Neutrophil (primary cell): ENCODE measurements at regions not wholly inside any gene's neighbourhood (a gene's known extent, or its start where the extent isn't known, plus 50 kb on each side); places are given as distances from the start of the nearest gene placed in this dataset.

Experiments used
- H3K27ac ChIP-seq: fragments of 200-600 bp; sonication (generic); 2 replicates; pipeline ENCODE4 v1.5.1; 2016; ENCODE audit warnings: mild to moderate bottlenecking, moderate library complexity
- H3K27me3 ChIP-seq: fragments of 200-600 bp; sonication (generic); 2 replicates; pipeline ENCODE4 v1.6.0; 2016; ENCODE audit warnings: mild to moderate bottlenecking
- H3K36me3 ChIP-seq: fragments of 200-600 bp; sonication (generic); 2 replicates; pipeline ENCODE4 v1.5.1; 2017
- H3K4me1 ChIP-seq, 2 experiments: fragments of 200-600 bp in 1 of 2; sonication (generic) in 1 of 2; 1 replicate in 1 of 2; 2 replicates in 1 of 2; pipeline versions ENCODE4 v1.5.1 to v1.6.1; 2013 to 2016; ENCODE audit warnings: low read depth in 1 of 2, low read length in 1 of 2, mild to moderate bottlenecking in 1 of 2, moderate library complexity in 1 of 2; ENCODE audit not compliant: control insufficient read depth in 1 of 2, insufficient read depth in 1 of 2
- H3K4me3 ChIP-seq, 2 experiments: fragments of 200-600 bp in 1 of 2; sonication (generic) in 1 of 2; 1 replicate in 1 of 2; 2 replicates in 1 of 2; pipeline ENCODE4 v1.5.1; 2013 to 2016; ENCODE audit warnings: low read depth in 1 of 2, low read length in 1 of 2, mild to moderate bottlenecking in 1 of 2, moderate library complexity in 1 of 2
- H3K9me3 ChIP-seq: fragments of 200-600 bp; sonication (generic); 2 replicates; pipeline ENCODE4 v1.5.1; 2016
- TF ChIP-seq, protein P1 (sequence below): fragments of 200-600 bp; sonication (generic); IDR thresholded peaks from 2 replicates; pipeline ENCODE4 v1.5.1; 2016; ENCODE audit warnings: antibody characterized with exemption

GRCh38 chr5:165574100-165574499, 2068.7 kb downstream of the MAT2B start:
- TF ChIP-seq, protein P1, sequence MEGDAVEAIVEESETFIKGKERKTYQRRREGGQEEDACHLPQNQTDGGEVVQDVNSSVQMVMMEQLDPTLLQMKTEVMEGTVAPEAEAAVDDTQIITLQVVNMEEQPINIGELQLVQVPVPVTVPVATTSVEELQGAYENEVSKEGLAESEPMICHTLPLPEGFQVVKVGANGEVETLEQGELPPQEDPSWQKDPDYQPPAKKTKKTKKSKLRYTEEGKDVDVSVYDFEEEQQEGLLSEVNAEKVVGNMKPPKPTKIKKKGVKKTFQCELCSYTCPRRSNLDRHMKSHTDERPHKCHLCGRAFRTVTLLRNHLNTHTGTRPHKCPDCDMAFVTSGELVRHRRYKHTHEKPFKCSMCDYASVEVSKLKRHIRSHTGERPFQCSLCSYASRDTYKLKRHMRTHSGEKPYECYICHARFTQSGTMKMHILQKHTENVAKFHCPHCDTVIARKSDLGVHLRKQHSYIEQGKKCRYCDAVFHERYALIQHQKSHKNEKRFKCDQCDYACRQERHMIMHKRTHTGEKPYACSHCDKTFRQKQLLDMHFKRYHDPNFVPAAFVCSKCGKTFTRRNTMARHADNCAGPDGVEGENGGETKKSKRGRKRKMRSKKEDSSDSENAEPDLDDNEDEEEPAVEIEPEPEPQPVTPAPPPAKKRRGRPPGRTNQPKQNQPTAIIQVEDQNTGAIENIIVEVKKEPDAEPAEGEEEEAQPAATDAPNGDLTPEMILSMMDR, result no peak
- no peak overlapping the region for H3K27ac ChIP-seq

GRCh38 chr5:165576678-165577275, 2071.4 kb downstream of the MAT2B start:
- TF ChIP-seq, protein P1, result no peak
- H3K36me3 ChIP-seq, result no peaks in the 10 kb centered on the region
- no peak overlapping the region for H3K27ac ChIP-seq
- H3K4me3 ChIP-seq, result no peak overlapping the region
- H3K4me1 ChIP-seq, result no peaks in the 10 kb centered on the region
- no peaks in the 10 kb centered on the region for H3K9me3 ChIP-seq
- no peaks in the 10 kb centered on the region for H3K27me3 ChIP-seq

More at GRCh38 chr5:165574100-165574499, 2068.7 kb downstream of the MAT2B start:
- Histone ChIP-seq H3K36me3 (no peaks in the 10 kb centered on the region), H3K27me3 (no peaks in the 10 kb centered on the region), H3K9me3 (no peaks in the 10 kb centered on the region), H3K4me1 (no peaks in the 10 kb centered on the region), H3K4me3 (no peak overlapping the region)

DNA sequence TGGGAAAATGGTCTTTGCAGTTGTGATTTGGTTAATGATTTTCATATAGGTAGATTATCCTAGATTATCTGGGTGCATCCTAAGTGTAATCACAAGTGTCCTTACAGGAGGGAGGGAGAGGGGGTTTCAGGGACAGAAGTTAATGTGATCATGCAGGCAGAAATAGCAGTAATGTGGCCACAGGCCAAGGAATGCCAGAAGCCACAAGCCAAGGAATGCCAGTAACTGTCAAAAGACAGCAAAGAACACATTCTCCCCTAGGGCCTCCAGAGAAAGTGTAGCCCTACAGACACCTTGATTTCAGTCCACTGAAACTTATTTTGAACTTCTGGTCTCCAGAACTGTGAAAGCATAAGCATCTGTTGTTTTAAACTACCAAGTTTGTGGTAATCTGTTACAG, 2074.5 kb downstream of the MAT2B start:
- H3K27ac ChIP-seq, result no peak overlapping the region
- H3K4me1 ChIP-seq, result no peaks in the 10 kb centered on the region
- H3K9me3 ChIP-seq, result no peaks in the 10 kb centered on the region
- no peak overlapping the region for H3K4me3 ChIP-seq
- TF ChIP-seq, protein P1, result no peak
- no peaks in the 10 kb centered on the region for H3K36me3 ChIP-seq
- no peaks in the 10 kb centered on the region for H3K27me3 ChIP-seq

DNA sequence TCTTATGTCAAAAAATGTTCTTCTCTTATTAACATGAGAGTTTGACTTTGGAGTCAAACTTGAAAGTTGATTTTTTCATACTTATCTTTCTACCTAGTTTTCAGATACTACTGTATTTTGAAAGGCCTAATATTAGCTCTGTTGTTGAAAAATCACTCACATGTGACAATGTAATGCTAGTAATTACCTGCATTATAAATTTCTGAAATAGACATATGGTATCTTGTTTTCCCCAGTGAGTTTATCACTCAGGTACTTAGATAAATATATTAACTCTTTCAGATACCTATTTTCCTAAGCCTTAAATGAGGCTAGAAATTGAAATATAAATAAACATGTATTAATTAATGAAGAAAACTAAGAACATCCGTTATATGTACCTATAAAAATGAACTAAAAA, 2089.3 kb downstream of the MAT2B start:
- no peaks in the 10 kb centered on the region for H3K36me3 ChIP-seq
- H3K4me3 ChIP-seq, result no peak overlapping the region
- H3K27ac ChIP-seq, result no peak overlapping the region
- H3K4me1 ChIP-seq, result no peaks in the 10 kb centered on the region
- H3K9me3 ChIP-seq, result no peaks in the 10 kb centered on the region
- TF ChIP-seq, protein P1, result no peak
- H3K27me3 ChIP-seq, result no peaks in the 10 kb centered on the region

DNA sequence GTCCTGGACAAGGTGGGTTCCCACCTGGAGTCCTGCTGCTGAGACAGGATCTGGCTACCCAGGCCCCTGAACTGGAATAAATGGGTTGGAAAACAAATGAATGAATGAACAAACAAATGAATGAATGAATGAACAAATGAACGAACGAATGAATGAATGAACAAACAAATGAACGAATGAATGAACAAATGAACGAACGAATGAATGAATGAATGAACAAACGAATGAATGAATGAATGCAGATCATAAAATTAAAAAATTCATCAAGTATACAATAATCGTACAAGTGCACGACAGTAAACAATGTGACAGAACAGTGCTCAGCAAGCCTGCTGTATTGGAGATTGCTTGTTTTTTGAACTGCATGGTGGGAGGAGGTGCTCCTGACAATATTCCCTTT, 2097.1 kb downstream of the MAT2B start:
- no peak overlapping the region for H3K27ac ChIP-seq
- H3K4me3 ChIP-seq, result no peak overlapping the region
- TF ChIP-seq, protein P1, result no peak
- H3K36me3 ChIP-seq, result no peaks in the 10 kb centered on the region
- no peaks in the 10 kb centered on the region for H3K4me1 ChIP-seq
- no peaks in the 10 kb centered on the region for H3K27me3 ChIP-seq
- H3K9me3 ChIP-seq, result no peaks in the 10 kb centered on the region

- TF ChIP-seq, protein P1, result no peak
- Histone ChIP-seq H3K4me1 (no peaks in the 10 kb centered on the region), H3K9me3 (no peaks in the 10 kb centered on the region), H3K27ac (no peak overlapping the region), H3K36me3 (no peaks in the 10 kb centered on the region), H3K27me3 (no peaks in the 10 kb centered on the region), H3K4me3 (no peak overlapping the region)
Measured at GRCh38 chr5:165607026-165607425, 2101.6 kb downstream of the MAT2B start.
